Neural cell (in vitro differentiated cells): ENCODE measurements at regions not wholly inside any gene's neighbourhood (a gene's known extent, or its start where the extent isn't known, plus 50 kb on each side); places are given as distances from the start of the nearest gene placed in this dataset.

Experiments
- EZH2 ChIP-seq: fragments of 200-600, 300-800 bp; shearing (Covaris generic), sonication (generic); IDR thresholded peaks from 2 replicates; pipeline ENCODE4 v1.6.1; 2014; ENCODE audit warnings: antibody characterized with exemption, low read length, borderline replicate concordance, mild to moderate bottlenecking; ENCODE audit not compliant: insufficient read depth, poor library complexity, severe bottlenecking
- MXI1 ChIP-seq: fragments of 450-650 bp; conservative IDR thresholded peaks from 2 replicates; pipeline ENCODE4 v1.6.1; 2014; ENCODE audit warnings: antibody characterized with exemption, mild to moderate bottlenecking; ENCODE audit not compliant: poor library complexity, severe bottlenecking
- POLR2AphosphoS5 ChIP-seq: IDR thresholded peaks from 2 replicates; pipeline ENCODE4 v1.6.1; 2012
- RAD21 ChIP-seq: fragments of 450-650 bp; conservative IDR thresholded peaks from 2 replicates; pipeline ENCODE4 v1.6.1; 2014; ENCODE audit warnings: antibody characterized with exemption, mild to moderate bottlenecking, moderate library complexity
- REST ChIP-seq: IDR thresholded peaks from 2 replicates; pipeline ENCODE4 v1.6.1; 2012; ENCODE audit warnings: borderline replicate concordance
- SMC3 ChIP-seq: fragments of 450-650 bp; conservative IDR thresholded peaks from 2 replicates; pipeline ENCODE4 v1.6.1; 2014; ENCODE audit warnings: antibody characterized with exemption, mild to moderate bottlenecking, moderate library complexity; ENCODE audit not compliant: poor library complexity
- TF ChIP-seq, protein P1 (sequence below): fragments of 450-650 bp; IDR thresholded peaks from 2 replicates; pipeline ENCODE4 v1.5.1; 2014; ENCODE audit warnings: antibody characterized with exemption, mild to moderate bottlenecking, moderate library complexity; ENCODE audit not compliant: poor library complexity, severe bottlenecking

GRCh38 chr16:86865851-86866662, 287.7 kb downstream of the FOXL1 start:
- TF ChIP-seq REST (no peak), RAD21 (no peak), EZH2 (no peak), MXI1 (no peak), SMC3 (no peak), POLR2AphosphoS5 (no peak)
- TF ChIP-seq, protein P1, sequence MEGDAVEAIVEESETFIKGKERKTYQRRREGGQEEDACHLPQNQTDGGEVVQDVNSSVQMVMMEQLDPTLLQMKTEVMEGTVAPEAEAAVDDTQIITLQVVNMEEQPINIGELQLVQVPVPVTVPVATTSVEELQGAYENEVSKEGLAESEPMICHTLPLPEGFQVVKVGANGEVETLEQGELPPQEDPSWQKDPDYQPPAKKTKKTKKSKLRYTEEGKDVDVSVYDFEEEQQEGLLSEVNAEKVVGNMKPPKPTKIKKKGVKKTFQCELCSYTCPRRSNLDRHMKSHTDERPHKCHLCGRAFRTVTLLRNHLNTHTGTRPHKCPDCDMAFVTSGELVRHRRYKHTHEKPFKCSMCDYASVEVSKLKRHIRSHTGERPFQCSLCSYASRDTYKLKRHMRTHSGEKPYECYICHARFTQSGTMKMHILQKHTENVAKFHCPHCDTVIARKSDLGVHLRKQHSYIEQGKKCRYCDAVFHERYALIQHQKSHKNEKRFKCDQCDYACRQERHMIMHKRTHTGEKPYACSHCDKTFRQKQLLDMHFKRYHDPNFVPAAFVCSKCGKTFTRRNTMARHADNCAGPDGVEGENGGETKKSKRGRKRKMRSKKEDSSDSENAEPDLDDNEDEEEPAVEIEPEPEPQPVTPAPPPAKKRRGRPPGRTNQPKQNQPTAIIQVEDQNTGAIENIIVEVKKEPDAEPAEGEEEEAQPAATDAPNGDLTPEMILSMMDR: no peak
